HG03060 (cell line): ENCODE measurements at regions not wholly inside any gene's neighbourhood (a gene's known extent, or its start where the extent isn't known, plus 50 kb on each side); places are given as distances from the start of the nearest gene placed in this dataset.
"Not testable (repeated sequence)": the region's sequence is repeated elsewhere in the genome, so short reads cannot be mapped to it uniquely, and the experiment has no call there.

ENCODE experiments used
- ATAC-seq: cut with Tn5 transposase; IDR thresholded peaks from one replicate; pipeline ENCODE4 v1.9.1; 2021; ENCODE audit warnings: low read depth, moderate number of reproducible peaks; ENCODE audit not compliant: unreplicated experiment

DNA sequence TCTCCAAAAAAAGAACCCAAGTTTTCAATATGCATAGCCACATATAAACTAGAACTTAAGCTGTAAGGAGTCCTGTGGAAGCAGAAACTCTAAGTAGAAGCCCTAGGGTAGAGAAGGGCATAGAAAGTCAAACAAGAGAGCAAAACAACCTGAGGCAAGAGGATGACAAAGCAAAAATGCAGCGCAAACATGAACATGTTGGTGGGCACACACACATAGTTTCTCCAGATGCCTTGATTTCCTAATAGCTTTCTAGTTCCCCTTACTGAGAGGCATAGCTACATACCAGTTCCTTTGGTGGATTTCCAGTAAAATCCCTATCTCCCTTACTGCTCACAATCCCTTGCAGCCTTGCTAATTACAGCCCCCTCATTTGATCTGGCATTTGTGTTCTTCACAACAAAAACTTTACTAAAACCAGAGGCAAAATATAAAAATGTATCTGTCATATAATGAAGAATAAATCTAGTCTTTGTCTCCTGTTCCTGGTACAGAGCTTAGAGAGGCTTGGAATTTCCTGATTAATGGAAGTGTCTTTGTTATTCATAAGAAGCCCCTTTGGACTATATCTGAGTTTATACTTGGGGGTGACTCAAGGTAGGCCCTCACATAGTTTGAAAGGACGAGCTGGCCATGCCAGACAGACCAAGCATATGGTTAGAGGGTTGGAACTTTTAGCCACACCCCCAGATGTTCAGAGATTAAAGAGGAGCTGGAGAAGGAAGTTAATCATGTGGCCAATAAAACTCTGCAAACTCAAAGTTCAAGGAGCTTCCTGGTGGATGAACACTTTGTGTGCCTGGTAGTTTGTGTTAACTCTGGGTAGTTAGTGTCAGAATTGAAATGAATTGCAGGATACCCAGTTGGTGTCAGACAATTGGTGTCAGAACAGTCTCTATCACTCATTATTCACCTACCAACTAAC is 52.7 kb upstream of the ZCCHC13 start:
- ATAC-seq: no peak

DNA sequence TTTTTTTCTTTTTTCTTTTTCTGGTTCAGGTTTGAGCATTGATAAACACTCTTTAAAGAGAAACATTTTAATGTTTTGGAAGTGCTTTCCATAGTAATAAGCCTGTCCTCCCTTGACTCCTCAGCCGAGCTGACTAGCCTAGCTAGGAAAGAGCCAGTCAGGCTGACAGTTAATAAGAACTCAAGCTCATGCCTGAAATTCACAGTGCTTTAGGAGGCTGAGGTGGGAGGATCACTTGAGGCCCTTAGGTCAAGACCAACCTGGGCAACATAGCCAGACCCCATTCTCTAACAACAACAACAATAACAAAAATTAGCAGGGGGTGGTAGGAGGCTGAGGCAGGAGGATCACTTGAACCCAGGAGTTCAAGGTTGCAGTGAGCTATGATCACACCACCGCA is 53.4 kb upstream of the ZCCHC13 start:
- no peak for ATAC-seq

DNA sequence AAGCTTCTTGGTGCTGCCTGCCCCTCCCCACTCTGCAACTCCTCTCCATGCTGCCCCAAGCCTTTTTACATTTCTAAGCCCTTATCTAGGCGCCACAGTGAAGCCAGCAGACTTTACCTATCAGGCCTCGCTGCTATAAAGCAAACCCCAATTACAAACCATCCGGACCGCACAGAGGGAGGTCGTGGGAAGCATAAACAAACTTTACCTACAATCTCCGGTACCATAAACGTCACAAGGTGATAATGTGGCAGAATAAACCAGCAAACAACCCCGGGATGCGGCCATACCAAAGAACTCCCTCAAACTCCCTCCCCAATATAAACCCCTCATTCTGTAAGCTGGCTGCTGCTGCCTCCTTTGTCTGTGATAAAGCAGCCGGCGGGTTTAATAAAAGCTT is 54.0 kb upstream of the ZCCHC13 start:
- no peak for ATAC-seq

DNA sequence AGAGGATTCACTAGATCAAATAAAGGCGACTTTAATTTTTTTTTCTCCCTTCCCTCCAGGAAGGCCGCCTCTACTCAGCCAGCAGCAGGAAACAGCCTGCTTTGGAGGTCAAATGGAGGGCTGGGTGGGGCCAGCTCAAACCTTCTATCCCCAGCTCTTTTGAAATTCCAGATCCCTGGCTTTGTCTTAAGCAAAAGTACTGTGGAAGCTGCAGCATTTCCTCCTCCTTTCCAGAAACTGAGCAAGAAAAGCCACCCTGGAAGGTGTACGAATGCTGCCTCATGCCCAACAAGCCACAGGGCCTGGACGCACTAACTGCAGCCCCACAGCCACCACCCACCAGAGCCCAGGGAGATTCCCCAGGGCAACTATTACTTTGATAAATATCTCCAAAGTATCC is 55.1 kb upstream of the ZCCHC13 start:
- no peak for ATAC-seq

DNA sequence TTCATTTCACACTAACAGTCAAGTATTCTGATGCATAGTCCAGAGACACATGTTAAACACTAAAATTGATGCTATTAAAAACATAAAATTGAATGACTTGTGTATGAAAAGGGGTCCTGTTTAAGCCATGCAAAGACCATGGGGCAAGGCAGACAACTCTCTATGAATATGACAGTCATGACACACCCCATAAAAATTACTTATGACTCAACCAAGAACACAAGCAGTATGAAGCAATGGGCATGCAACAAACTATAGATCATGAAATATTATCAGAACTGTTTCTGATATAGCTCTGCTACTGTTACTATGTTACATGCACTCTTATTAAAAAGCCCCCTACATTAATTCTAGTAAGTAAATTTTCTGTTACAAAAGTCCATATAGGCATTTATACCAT is 57.5 kb upstream of the ZCCHC13 start:
- no peak for ATAC-seq

DNA sequence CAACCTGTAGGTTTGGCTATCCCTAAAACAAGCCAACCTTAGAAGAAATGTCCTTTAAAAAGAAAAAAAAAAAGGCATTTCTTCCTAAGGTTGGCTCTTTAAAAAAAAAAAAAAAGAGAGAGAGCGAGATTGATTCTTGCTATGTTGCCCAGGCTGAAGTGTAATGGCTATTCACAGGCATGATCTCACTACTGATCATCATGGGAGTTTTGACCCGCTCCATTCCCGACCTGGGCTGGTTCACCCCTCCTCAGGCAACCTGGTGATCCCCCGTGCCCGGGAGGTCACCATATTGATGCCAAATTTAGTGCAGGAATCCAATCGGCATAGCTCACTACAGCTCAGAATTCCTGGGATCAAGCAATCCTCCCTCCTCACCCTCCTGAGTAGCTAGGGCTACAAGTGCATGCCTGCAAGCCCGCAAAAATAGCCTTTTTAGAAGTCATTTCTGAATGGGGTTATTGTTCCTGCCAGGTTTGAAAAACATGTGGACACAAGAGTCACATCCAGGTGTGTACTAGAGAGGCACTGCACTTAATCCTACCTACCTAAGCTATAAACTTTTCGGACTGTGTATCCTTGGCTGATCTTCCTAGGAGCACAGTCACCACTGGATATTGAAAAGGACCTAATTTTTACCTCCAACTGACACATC is 61.4 kb upstream of the ZCCHC13 start:
- no peak for ATAC-seq

DNA sequence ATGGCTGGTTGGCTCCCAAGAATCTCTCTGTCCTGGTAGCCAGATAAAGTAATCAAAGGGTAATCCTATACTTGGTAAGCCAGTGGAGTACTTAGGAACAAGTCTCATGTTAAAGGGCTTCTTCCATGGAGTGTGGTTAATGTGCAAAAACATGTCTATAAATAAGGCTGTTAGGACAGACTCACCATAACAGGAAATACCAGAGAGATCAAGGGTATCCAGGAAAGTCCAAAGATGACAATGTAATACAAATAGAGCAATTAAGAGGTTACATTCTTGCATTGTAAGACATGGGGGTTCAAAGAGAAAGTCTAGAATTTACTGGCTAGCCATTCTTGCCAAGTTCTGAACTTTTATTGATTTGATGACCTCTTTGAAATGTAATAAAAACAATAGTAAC is 61.9 kb upstream of the ZCCHC13 start:
- no peak for ATAC-seq

DNA sequence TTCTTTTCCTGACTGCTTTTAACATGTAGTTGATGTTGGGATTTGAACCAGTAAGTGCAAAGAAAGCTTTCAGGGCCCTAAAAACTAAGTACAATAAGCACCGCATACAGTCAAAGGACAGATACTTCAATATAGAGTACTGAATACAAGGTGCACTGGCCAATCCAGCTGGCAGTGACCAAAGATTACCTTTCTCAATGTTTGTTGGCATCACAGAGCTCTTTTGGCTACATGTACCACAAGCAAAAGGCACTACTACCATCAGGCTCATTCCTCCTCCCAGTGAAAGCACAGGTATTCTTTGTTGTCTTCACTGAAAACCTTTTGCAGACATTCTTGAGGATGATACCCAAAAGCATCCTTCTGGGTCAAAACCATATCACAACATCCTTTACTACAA is 65.2 kb upstream of the ZCCHC13 start:
- no peak for ATAC-seq

DNA sequence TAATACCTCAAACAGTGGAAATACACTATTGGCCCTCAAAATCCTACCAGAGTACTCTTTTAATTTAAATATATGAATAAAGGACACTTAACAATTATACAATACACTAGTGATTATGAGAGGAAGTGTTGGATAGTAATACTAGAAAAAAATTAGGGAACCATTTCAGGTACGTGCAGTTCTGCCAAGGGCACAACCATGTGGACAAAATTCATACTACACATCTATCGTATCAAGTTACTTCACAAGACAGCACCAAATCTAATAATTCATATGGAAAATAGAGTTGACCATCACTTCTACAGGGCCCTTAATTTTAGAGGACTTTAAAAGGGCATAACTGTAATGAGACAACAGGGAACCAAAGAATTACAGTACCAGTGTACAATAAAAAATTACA is 69.2 kb upstream of the ZCCHC13 start:
- no peak for ATAC-seq

DNA sequence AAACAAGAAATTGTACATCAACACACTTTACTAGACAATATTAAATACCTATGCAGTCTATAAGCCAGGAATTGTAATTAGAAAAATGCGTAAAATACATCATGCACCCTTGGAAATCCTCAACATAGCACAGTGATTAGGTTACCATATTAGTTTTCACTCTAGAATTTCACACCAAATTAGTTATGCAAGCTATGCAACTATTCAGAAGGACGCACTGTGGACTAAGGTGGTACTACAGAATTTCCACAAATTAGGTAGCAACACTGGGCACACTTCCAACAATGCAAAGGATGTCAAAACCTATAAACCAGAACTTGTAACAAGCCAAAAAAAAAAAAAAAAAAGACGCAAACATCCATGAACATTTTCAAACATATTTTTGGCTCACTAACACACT is 71.1 kb upstream of the ZCCHC13 start:
- no peak for ATAC-seq

DNA sequence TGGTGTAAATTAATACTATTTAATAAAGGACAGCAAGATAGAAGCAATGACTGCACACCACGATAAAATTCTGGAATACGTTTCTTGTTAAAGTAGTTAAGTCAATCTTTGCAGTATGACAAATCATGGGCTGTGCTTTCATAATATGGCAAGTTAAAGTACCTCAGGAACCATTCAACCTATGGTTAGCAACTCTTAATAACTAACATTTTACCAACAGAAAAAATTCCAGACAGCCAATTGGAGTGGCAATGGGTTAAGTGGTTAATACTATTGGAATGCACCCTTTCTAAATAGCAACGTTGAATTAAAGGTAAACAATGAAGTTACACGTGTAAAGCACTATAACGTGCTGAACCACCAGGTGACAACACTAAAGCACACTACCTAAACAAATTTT is 72.4 kb upstream of the ZCCHC13 start:
- no peak for ATAC-seq

DNA sequence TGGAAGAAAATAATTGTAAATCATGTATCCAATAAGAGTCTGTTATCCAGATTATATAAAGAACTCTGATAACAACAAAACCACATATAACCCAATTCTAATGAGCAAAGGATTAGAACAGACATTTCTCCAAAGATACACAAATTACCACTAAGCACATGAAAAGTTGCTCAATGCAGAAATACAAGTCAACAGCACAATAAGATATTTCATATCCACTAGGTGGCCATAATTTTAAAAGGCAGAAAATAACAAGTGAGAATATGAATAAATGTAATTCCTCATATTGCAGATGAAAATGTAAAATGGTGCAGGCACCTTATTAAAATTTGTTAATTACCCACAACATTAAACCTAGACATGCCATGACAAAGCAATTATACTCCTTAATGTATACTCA is 73.9 kb upstream of the ZCCHC13 start:
- ATAC-seq: no peak

DNA sequence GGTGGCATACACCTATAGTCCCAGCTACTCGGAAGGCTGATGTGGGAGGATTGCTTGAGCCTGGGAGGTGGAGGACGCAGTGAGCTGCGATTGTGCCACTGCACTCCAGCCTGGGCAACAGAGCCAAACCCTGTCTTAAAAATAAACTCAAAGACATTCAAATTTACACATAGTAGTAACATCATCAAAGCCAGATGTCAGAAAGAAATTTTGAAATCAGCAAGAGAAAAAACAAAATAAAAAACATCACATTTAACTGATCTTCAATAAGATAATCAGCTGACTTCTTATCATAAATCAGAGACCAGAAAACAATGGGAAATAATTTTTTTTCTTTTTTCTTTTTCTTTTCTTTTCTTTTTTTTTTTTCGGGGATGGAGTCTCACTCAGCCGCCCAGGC is 78.9 kb upstream of the ZCCHC13 start:
- no peak for ATAC-seq

DNA sequence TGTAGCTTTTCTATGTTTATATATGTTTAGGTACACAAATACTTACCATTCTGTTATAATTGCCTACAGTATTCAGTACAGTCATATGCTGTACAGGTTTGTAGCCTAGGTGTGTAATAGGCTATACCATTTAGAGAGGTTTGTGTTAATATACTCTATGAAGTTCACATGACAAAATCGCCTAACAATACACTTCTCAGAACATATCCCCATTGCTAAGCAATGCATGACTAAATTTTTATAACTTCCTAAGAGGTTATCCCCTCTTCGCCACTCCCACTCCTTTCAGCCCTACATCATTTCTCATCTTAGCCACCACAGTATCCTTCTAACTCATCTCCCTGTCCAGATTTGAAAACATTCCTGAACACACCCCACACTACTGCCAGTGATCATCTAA is 83.7 kb upstream of the ZCCHC13 start:
- ATAC-seq: no peak

DNA sequence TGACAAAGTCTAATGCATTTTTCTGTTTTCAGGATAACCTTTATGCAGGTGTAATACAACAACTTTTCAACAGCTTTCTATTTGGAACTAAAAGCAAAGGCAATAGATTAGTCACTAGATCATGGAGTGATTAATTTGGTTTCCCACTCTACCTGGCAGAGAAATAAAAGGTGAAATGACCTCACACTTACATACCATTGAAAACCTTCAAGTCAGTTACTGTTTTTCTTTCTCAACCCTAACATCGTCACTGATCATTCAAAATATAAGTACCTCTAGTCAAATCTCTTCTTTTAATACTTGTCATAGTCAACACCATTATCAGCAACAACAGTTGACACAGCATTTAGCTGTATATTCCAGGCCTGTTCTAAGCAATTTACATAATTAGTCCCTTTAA is 85.1 kb upstream of the ZCCHC13 start:
- ATAC-seq: no peak

DNA sequence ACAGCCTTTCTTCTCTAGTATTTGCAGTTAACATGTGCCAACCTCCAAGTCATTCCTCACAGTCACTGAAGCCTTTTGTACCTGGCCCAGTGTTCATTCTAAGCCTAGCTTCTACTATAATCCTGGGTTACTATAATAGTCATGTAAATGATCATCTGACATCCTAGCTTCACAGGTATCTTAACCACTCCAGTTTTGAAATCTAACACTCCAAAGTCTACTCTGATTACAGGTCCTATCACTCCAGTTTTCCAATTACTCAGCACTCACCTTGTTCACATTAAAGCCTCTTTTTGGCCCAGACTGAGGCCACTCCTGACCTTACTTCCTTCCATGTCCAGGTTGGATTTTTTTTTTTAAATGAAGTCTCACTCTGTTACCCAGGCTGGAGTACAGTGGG is 87.6 kb upstream of the ZCCHC13 start:
- ATAC-seq: no peak

DNA sequence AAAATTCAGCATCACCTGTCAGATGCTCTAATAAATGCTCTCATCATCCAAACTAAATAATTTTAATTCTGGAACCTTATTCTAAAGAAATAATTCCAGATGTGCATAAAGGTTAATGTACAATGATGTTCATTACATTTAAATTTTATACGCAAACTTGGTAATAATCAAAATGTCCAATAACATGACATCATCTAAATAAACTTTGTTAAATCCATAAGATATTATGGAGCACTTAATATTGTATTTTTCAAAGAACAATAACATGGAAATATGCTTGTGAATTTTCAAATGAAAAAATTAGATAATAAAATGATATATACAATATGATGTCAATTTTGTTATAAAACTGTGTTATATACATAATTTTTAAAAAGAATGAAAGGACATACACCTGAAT is 92.1 kb upstream of the ZCCHC13 start:
- no peak for ATAC-seq

DNA sequence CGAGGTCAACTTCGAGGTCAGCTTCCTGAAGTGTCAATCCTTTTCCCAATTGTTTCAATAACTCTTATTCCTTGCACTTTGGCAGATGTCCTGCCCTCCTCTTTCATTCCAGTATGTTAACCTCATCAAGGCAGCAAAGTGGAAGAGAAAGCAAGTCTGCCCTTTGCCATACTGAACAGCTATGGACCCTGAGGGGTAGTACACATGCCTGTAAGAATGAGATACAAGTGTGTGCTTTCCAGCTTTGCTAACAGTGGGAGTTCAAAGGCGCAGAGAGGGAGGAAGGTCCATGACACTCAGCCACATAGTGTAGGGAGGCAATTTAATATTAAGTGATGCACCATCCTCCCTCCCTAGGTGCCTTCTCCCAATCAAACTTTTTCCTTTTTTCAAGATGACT is 96.4 kb upstream of the ZCCHC13 start:
- no peak for ATAC-seq

DNA sequence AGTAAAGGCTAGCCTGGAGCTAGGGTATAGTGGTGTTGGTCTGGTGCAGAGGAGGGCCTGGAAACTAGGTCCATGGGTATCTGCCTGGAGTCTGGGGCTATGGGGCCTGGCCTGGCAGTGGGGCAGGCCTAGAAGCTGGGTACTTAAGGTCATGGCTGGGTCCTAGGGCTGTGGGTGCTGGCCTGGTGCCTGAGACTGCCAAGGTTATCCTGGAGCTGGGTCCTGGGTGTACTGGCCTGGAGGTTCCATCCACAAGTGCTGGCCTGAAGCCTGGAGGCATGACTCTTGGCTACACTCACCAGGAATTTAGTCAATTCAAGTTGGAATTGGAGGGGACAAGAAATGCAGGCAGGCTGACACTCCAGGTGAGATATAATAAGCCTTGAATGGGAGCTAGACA is 108.4 kb upstream of the ZCCHC13 start:
- ATAC-seq: no peak

DNA sequence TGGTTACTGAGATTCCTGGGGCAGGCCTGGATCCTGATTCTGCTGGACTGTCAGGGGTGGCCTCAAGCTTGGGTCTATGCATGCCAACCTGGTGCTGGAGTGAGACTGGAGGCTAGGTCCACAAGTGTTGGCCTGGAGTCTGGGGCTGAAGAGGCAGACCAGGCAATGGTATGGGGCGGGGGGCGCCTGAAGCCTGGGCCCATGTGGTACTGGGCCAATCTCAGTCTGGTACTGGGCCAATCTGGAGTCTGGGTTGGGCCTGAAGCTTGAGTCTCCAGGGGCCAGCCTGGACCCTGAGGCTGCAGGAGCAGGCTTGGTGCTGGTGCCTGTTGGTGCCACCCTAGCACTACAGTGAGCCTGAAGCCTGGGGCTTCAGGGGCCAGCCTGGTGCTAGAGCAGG is 108.9 kb upstream of the ZCCHC13 start:
- ATAC-seq: no peak

DNA sequence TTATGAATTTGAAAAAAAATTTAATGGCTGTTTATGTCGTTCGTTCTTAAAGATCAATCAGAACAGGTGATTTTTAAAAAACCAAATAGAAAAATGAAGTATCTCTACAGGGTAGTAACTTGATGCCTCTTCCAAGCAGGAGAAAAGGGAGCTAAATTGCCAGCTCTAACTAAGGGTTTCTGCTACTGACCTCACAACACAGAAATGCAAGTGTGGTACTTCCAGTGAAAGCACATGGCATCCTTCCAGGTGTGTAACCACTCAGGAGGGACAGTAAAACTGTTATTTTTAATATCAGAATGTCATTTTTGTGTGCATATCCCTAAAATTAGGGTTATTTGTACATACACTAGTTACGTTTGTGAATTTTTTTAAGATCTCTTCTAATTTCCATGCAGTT is 116.8 kb upstream of the ZCCHC13 start:
- no peak for ATAC-seq

DNA sequence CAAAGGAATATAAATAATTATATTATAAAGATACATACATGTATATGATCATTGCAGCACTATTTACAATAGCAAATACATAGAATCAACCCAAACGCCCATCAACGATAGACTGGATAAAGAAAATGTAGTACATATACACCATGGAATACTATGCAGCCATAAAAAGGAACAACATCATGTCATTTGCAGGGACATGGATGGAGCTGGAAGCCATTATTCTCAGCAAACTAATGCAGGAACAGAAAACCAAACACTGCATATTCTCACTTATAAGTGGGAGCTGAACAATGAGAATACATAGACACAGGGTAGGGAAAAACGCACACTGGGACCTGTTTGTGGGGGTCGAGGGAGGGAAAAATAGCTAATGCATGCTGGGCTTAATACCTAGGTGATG is 120.9 kb upstream of the ZCCHC13 start:
- ATAC-seq: not testable (repeated sequence)
